Thyroid gland (tissue), 4 donors: ENCODE measurements at regions not wholly inside any gene's neighbourhood (a gene's known extent, or its start where the extent isn't known, plus 50 kb on each side); places are given as distances from the start of the nearest gene placed in this dataset.

ENCODE experiments used
- CTCF ChIP-seq, 6 experiments: fragments of 200-600 bp in 3 of 6; fragments of 450-650 bp in 3 of 6; sonication (generic) in 3 of 6; IDR thresholded peaks; one replicate each; pipeline ENCODE4 v1.5.1; 2016 to 2019; ENCODE audit warnings: antibody characterized with exemption in 6 of 6, mild to moderate bottlenecking in 2 of 6, inconsistent platforms in 1 of 6, moderate library complexity in 1 of 6
- POLR2A ChIP-seq, 2 donors: fragments of 450-650 bp; IDR thresholded peaks; one replicate each; pipeline ENCODE4 v1.6.1; 2017; ENCODE audit warnings: antibody characterized with exemption in 2 of 2, mild to moderate bottlenecking in 2 of 2, moderate library complexity in 1 of 2

- TF ChIP-seq CTCF (IDR thresholded peaks at IDR 0.05) (no peak), POLR2A (IDR thresholded peaks at IDR 0.05) (no peak)
Measured at GRCh38 chr11:91312541-91312940, 912.1 kb upstream of the FAT3 start.
